HG03342 (cell line): ENCODE measurements at regions not wholly inside any gene's neighbourhood (a gene's known extent, or its start where the extent isn't known, plus 50 kb on each side); places are given as distances from the start of the nearest gene placed in this dataset.
"Not testable (repeated sequence)": the region's sequence is repeated elsewhere in the genome, so short reads cannot be mapped to it uniquely, and the experiment has no call there.

Source experiments
- ATAC-seq: cut with Tn5 transposase; IDR thresholded peaks from one replicate; pipeline ENCODE4 v1.9.1; 2021; ENCODE audit warnings: mild to moderate bottlenecking, moderate library complexity; ENCODE audit not compliant: unreplicated experiment

- ATAC-seq: no peak
These were observed 295.8 kb upstream of the TBL1XR1 start for GRCh38 chr3:177493091-177493490.

DNA sequence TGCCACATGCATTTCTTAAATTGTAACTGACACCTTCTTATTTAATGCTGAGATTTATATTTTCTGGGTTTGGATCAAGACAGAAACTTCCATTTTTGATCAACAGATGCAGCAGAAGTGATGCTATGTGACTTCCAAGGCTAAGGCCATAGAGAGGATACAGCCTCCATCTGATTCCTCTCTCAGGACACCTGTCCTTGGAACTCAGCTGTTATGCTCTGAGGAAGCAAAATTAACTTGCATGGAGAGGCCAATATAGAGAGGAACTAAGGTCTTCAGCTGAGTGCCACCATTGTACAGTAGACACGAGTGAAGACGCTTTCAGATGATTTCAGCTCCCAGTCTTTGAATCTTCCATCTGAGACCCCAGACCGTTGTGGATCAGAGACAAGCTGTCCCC, 296.9 kb upstream of the TBL1XR1 start:
- ATAC-seq: no peak

DNA sequence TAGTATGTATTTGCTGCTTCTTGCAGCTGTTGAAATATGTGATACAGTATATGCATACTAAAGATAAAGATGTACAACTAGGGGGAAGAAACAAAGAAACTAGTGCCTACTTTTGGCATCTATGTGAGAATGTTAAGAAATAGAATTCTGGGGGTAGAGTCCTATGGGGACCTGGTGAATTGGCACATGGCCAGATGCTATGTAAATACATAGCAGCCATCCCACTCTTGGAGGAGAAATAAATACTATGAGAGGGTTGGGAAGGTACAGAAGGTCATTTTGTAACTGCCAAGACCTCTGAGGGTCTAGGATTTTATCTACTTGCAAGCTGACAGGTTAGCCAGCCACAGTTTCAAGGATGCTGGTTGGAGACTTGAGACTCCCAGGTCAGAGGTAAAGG, 298.3 kb upstream of the TBL1XR1 start:
- ATAC-seq: no peak

GRCh38 chr3:177498037-177498857, 301.0 kb upstream of the TBL1XR1 start:
- ATAC-seq: no peak

- ATAC-seq: not testable (repeated sequence)
These were observed 301.8 kb upstream of the TBL1XR1 start for GRCh38 chr3:177499039-177499438.

GRCh38 chr3:177499779-177500423, 302.6 kb upstream of the TBL1XR1 start:
- ATAC-seq: no peak

GRCh38 chr3:177510693-177511216, 313.5 kb upstream of the TBL1XR1 start:
- ATAC-seq: no peak

GRCh38 chr3:177512945-177513814, 315.9 kb upstream of the TBL1XR1 start:
- no peak for ATAC-seq

DNA sequence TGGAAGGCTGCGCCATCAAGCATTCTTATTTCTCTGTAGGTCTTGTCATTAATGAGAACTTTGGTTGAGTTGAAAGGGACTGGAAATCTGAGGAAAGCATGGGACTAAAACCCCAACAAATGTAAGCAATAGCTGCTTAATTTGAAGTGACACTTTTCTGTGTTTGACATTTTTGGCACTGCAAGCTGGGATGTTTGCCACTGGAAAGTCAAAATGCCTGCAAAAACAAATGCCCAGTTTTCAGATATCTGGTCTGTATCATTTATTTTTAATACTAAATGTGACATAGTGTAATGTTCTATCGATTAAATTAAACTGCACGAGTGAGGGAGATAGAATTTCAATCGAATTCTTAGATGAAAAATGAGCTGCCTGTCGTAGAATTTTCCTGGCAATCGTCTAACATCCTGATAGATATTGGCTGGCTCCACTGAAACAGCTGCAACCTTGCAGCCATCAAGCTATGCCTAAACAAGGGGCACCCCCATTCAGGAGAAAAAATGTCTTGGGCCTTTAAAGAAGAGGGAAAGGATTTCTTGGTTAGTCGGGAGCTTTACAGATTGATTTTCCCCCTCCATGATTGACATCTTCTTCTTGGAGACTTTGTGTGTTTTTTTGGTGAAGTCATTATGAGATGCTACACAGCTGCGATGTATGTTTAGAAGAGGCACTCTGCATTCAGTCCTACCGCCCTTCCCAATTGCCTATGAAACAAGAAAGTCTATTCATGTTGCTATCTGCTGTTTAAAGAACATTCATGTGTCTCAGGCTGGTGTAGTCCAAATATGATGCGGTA, 316.7 kb upstream of the TBL1XR1 start:
- ATAC-seq: no peak

GRCh38 chr3:177514611-177515499, 317.6 kb upstream of the TBL1XR1 start:
- ATAC-seq: no peak

DNA sequence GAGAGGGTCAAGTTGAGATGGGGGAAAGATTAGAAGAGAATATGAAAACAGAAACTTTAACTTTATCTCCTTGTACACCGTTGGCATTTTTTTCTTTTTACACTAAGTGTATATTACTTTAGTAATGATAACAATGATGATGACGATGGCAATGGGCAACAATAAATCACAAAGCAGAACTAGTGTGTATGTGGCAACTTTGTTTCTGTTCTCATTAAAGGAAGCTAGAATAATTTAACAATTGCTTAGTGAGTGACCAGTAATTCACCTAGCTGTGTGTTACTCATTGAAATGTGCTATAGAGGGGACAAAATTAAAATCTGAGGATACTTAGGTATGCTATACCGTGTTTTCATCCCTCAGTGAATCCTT, 318.5 kb upstream of the TBL1XR1 start:
- ATAC-seq: no peak

GRCh38 chr3:177516158-177517011, 319.1 kb upstream of the TBL1XR1 start:
- no peak for ATAC-seq

DNA sequence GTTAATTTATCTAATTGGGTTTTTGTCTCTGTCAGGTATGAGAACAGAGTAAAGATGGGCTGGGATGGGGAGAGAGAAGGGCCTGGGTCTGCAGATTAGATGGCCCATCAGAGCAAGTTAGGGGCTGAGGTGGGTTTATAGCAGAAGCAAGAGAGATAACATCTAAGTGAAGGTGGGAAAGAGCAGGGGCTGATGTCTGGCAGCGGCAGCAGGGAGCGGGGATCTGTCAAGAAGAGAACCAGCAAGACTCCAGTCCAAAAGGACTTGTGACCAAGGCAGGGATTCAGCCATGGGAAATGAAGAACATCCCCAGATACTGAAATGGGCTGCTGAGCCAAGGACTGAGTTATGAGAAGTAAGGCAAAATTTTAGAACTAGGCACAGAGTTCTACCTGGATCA, 320.6 kb upstream of the TBL1XR1 start:
- no peak for ATAC-seq

DNA sequence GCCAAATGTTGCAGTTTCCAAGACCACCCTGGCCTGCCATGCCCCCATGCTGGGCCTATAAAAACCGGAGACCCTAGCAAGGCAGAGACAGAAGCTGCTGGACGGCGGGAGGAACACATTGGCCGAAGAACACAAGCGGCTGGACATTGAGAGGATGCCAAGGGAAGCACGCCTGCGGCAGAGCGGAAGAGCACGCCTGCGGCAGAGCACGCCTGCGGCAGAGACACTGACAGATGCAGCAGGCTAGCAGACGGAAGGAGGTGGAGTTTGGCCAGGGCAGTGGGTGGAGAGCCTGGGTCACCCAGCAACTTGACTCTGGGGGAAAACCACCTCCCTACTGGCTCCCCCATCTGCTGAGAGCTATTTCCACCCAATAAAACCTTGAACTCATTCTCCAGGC, 322.3 kb upstream of the TBL1XR1 start:
- no peak for ATAC-seq

DNA sequence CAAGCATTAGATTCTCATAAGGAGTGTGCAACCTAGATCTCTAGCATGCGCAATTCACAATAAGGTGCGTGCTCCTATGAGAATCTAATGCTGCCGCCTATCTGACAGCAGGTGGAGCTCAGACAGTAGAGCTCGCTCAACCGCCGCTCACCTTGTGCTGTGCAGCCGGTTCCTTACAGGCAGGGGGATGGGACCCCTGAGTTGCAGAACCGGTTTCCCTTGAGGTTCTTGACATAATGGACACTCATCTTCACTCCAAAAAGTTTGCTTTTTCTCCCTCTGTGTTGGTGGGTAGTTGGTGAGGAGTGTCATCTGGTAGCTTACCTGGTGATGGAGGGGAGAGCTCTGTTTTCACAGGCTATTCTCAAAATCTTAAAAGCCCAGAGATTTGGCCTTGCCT, 324.0 kb upstream of the TBL1XR1 start:
- ATAC-seq: no peak

- no peak for ATAC-seq
These were observed 324.8 kb upstream of the TBL1XR1 start for GRCh38 chr3:177522051-177522450.

GRCh38 chr3:177523067-177523675, 325.9 kb upstream of the TBL1XR1 start:
- ATAC-seq: no peak

DNA sequence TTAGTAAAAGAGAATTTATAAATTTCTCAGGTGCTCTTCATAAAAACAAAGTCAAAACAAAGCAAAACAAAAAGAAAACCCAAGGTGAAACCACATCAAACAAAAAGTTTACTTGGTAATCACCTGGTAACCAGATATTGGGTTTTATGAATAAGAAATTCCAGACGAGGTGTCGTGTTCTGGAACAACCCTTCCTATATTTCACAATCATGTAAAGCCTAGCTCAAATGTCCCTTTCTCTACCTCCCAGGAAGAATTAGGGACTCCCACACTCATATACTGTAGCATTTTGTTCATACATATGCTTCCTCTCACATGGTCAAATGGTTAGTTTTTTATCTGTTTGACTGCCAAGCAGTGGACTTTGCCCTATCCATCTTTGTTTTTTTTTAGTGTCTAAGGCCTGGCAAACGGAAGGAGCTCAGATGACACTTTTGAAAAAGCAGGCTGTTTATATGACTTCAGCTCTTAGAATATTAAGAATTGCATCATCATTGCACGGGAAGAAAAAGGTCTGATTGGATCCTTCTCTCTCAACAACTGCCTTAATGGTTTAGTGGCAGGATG, 326.7 kb upstream of the TBL1XR1 start:
- no peak for ATAC-seq
